NCI-H82 treated with DMSO at 0.1 percent for 48 hours (cell line): ENCODE measurements at regions not wholly inside any gene's neighbourhood (a gene's known extent, or its start where the extent isn't known, plus 50 kb on each side); places are given as distances from the start of the nearest gene placed in this dataset.
"Not testable (repeated sequence)": the region's sequence is repeated elsewhere in the genome, so short reads cannot be mapped to it uniquely, and the experiment has no call there.

Source experiments
- DNase-seq: peaks from one replicate; lab custom pipeline; 2025; ENCODE audit not compliant: unreplicated experiment; lab: John Stamatoyannopoulos, UW

GRCh38 chr14:37841039-37841438 lies 245.6 kb downstream of the TTC6 start:
- DNase-seq: not testable (repeated sequence)

- no peak for DNase-seq
These were observed 246.7 kb downstream of the TTC6 start for GRCh38 chr14:37842106-37842505.

- no peak for DNase-seq
These were observed 248.7 kb downstream of the TTC6 start for GRCh38 chr14:37843954-37844607.

GRCh38 chr14:37844614-37845013 lies 249.2 kb downstream of the TTC6 start:
- DNase-seq: peak; percentile 83

- DNase-seq: no peak
These were observed 253.7 kb downstream of the TTC6 start for GRCh38 chr14:37848985-37849621.

GRCh38 chr14:37851054-37851453 lies 255.6 kb downstream of the TTC6 start:
- no peak for DNase-seq

- DNase-seq: no peak
These were observed 260.4 kb downstream of the TTC6 start for GRCh38 chr14:37855871-37856270.

GRCh38 chr14:37857774-37858266 lies 262.4 kb downstream of the TTC6 start:
- DNase-seq: no peak

GRCh38 chr14:37858733-37859132 lies 263.3 kb downstream of the TTC6 start:
- DNase-seq: no peak

- no peak for DNase-seq
These were observed 263.7 kb downstream of the TTC6 start for GRCh38 chr14:37859177-37859576.

- DNase-seq: no peak
These were observed 266.8 kb downstream of the TTC6 start for GRCh38 chr14:37862263-37862662.

GRCh38 chr14:37864128-37864527 lies 268.7 kb downstream of the TTC6 start:
- no peak for DNase-seq

GRCh38 chr14:37864861-37865718 lies 269.7 kb downstream of the TTC6 start:
- no peak for DNase-seq

- DNase-seq: no peak
These were observed 270.5 kb downstream of the TTC6 start for GRCh38 chr14:37865719-37866549.

- DNase-seq: no peak
These were observed 274.2 kb downstream of the TTC6 start for GRCh38 chr14:37869633-37870032.

GRCh38 chr14:37870170-37870569 lies 274.7 kb downstream of the TTC6 start:
- DNase-seq: no peak

GRCh38 chr14:37870632-37871346 lies 275.4 kb downstream of the TTC6 start:
- no peak for DNase-seq

GRCh38 chr14:37874065-37874428 lies 278.6 kb downstream of the TTC6 start:
- DNase-seq: not testable (repeated sequence)

GRCh38 chr14:37874429-37875109 lies 279.1 kb downstream of the TTC6 start:
- peak; percentile 51 for DNase-seq

GRCh38 chr14:37888234-37888633 lies 292.8 kb downstream of the TTC6 start:
- DNase-seq: no peak
